A673 (cell line): ENCODE measurements at regions not wholly inside any gene's neighbourhood (a gene's known extent, or its start where the extent isn't known, plus 50 kb on each side); places are given as distances from the start of the nearest gene placed in this dataset.

Experiments used
- BruUV-seq: library from RNA; stranded (reverse); fragments of 400-500 nt; replicated peaks from 2 replicates; lab custom pipeline; 2021; lab: Mats Ljungman, UMichigan
- CTCF ChIA-PET: fragments of 300-600 bp; sonication (Branson Sonifier 250); formaldehyde crosslinking; loops from one replicate; lab custom pipeline; 2022; ENCODE audit warnings: antibody characterized with exemption; lab: Charles Lee
- POLR2A ChIA-PET: fragments of 300-600 bp; sonication (Branson Sonifier 250); formaldehyde crosslinking; loops from one replicate; lab custom pipeline; 2022; ENCODE audit warnings: antibody characterized with exemption; ENCODE audit not compliant: low non-redundant PET; lab: Charles Lee
- DNase-seq: peaks from one replicate; pipeline ENCODE4 v3.0.0-alpha.2; 2015; ENCODE audit warnings: low spot score
- H3K27ac ChIP-seq: fragments of 200-600 bp; sonication (generic); 2 replicates; pipeline ENCODE4 v1.5.1; 2016; ENCODE audit warnings: mixed run types, low read depth, mild to moderate bottlenecking, mixed read lengths, antibody characterized with exemption, low read length; ENCODE audit not compliant: poor library complexity, severe bottlenecking
- H3K27me3 ChIP-seq: fragments of 200-600 bp; sonication (generic); replicated peaks from 2 replicates; pipeline ENCODE4 v1.6.1; 2017; ENCODE audit warnings: mixed run types, low read depth, mild to moderate bottlenecking, mixed read lengths, antibody characterized with exemption, low read length; ENCODE audit not compliant: insufficient read depth, poor library complexity
- H3K36me3 ChIP-seq: fragments of 200-600 bp; sonication (generic); 2 replicates; pipeline ENCODE4 v1.6.1; 2016; ENCODE audit warnings: mixed run types, mild to moderate bottlenecking, mixed read lengths, antibody characterized with exemption, low read length; ENCODE audit not compliant: insufficient read depth, poor library complexity, severe bottlenecking
- H3K4me1 ChIP-seq: fragments of 200-600 bp; sonication (generic); 2 replicates; pipeline ENCODE4 v1.6.1; 2017; ENCODE audit warnings: mixed run types, mild to moderate bottlenecking, mixed read lengths, antibody characterized with exemption, low read length; ENCODE audit not compliant: insufficient read depth, poor library complexity, severe bottlenecking
- H3K4me3 ChIP-seq: fragments of 200-600 bp; sonication (generic); 2 replicates; pipeline ENCODE4 v1.5.1; 2016; ENCODE audit warnings: low read depth, mixed run types, mild to moderate bottlenecking, mixed read lengths, low read length; ENCODE audit not compliant: poor library complexity, severe bottlenecking
- H3K9me3 ChIP-seq: fragments of 200-600 bp; sonication (generic); 2 replicates; pipeline ENCODE4 v1.6.1; 2016; ENCODE audit warnings: mixed run types, low read depth, mild to moderate bottlenecking, mixed read lengths, antibody characterized with exemption, low read length; ENCODE audit not compliant: poor library complexity, severe bottlenecking
- CTCF ChIP-seq: fragments of 300-800, 200-600 bp; sonication (generic); conservative IDR thresholded peaks from 2 replicates; pipeline ENCODE4 v1.5.1; 2017; ENCODE audit warnings: low read depth, mild to moderate bottlenecking, antibody characterized with exemption, low read length, moderate library complexity, mixed read lengths
- EZH2 ChIP-seq: fragments of 200-600 bp; sonication (generic); IDR thresholded peaks from 2 replicates; pipeline ENCODE4 v1.6.1; 2017; ENCODE audit warnings: borderline replicate concordance, low read depth, mild to moderate bottlenecking, mixed read lengths, antibody characterized with exemption, low read length; ENCODE audit not compliant: poor library complexity, severe bottlenecking
- intact Hi-C: fragments of 100-400 bp; cut with micrococcal nuclease; formaldehyde crosslinking; loops from one replicate; pipeline ENCODE4 v1.10.0; 2022; ENCODE audit not compliant: unreplicated experiment

GRCh38 chr10:2915412-2915811 is 151.9 kb upstream of the PFKP start:
- CTCF ChIA-PET, result no interaction called here
- TF ChIP-seq EZH2, result no peak
- no peak for TF ChIP-seq CTCF
- no TSS peak for BruUV-seq
- POLR2A ChIA-PET, result no interaction called here
- Histone ChIP-seq H3K27me3 (no peaks in the 10 kb centered on the region), H3K4me3 (no peak overlapping the region), H3K4me1 (peaks cover 32% of the 10 kb centered on the region), H3K9me3 (no peaks in the 10 kb centered on the region), H3K36me3 (no peaks in the 10 kb centered on the region), H3K27ac (no peak overlapping the region)
- no peak for DNase-seq
- intact Hi-C loops, result no loop called here

- H3K27me3 ChIP-seq, result no peaks in the 10 kb centered on the region
- H3K9me3 ChIP-seq, result no peaks in the 10 kb centered on the region
- BruUV-seq, result no TSS peak
- intact Hi-C loops, result no loop called here
- DNase-seq, result peak; percentile 40
- H3K4me1 ChIP-seq, result peaks cover 32% of the 10 kb centered on the region
- no peak overlapping the region for H3K27ac ChIP-seq
- ChIA-PET POLR2A (no interaction called here), CTCF (no interaction called here)
- H3K4me3 ChIP-seq, result no peak overlapping the region
- TF ChIP-seq EZH2, result no peak
- TF ChIP-seq CTCF, result no peak
- H3K36me3 ChIP-seq, result no peaks in the 10 kb centered on the region
Observed at GRCh38 chr10:2914741-2915140, 152.6 kb upstream of the PFKP start.

GRCh38 chr10:2913474-2913873 is 153.9 kb upstream of the PFKP start:
- CTCF ChIA-PET, result no interaction called here
- BruUV-seq, result no TSS peak
- POLR2A ChIA-PET, result no interaction called here
- peaks cover 25% of the 10 kb centered on the region for H3K4me1 ChIP-seq
- no peaks in the 10 kb centered on the region for H3K27me3 ChIP-seq
- DNase-seq, result no peak
- TF ChIP-seq EZH2 (no peak), CTCF (no peak)
- H3K36me3 ChIP-seq, result no peaks in the 10 kb centered on the region
- H3K27ac ChIP-seq, result no peak overlapping the region
- H3K9me3 ChIP-seq, result no peaks in the 10 kb centered on the region
- intact Hi-C loops, result no loop called here
- H3K4me3 ChIP-seq, result no peak overlapping the region
